ENCODE measurements at regions not wholly inside any gene's neighbourhood (a gene's known extent, or its start where the extent isn't known, plus 50 kb on each side); places are given as distances from the start of the nearest gene placed in this dataset.

DNA sequence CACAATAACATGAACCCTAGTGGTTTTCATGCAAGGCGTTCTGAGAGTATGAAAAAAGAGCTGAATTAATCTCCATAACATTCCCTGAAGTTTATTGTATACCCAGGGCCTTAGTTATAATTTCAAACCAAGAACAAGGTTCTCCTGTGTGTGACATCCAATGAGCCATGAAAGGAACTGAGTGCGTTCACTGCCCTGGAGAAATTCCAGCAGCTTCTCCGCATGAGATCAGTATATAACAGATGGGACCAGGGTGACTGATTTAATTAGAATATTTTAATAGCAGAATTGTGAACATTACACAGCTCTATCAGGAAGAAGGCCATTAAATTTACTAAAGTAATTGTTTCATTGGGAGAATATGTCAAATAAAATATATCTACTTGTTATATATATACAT, 1190.5 kb upstream of the SLC10A2 start:
- Mint-ChIP-seq H3K27me3 (no peaks in the 10 kb centered on the region), H3K27ac (no peak overlapping the region), H3K36me3 (ENCODE audit: low read depth) (no peaks in the 10 kb centered on the region), H3K9me3 (peaks cover 2% of the 10 kb centered on the region), H3K4me3 (no peak overlapping the region), H3K4me1 (ENCODE audit: low read depth) (no peaks in the 10 kb centered on the region)
- no peak for DNase-seq

- H3K27me3 Mint-ChIP-seq = no peaks in the 10 kb centered on the region
- no peaks in the 10 kb centered on the region for H3K36me3 Mint-ChIP-seq (ENCODE audit: low read depth)
- H3K4me1 Mint-ChIP-seq (ENCODE audit: low read depth) = no peaks in the 10 kb centered on the region
- peaks cover 2% of the 10 kb centered on the region for H3K9me3 Mint-ChIP-seq
- DNase-seq = no peak
- no peak overlapping the region for H3K27ac Mint-ChIP-seq
- no peak overlapping the region for H3K4me3 Mint-ChIP-seq
Observed at GRCh38 chr13:104253063-104253680, 1187.0 kb upstream of the SLC10A2 start.

DNA sequence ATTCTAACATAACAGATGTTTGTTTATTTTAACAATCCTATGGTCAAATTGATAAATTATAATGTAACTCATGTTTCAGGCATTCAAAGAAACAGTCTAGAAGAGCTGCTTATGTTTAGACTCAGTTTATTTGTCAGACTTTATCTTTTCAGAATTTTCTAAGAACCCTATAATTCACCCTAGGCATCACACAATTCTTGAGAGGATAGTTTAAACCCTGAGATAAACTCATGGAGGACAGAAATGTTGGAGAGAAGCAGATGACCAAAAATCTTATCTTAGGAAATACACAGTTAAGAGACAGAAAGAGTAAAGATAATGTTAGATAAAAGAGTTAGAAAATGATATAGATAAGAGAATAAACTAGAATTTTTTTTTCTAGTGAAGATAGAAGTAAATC, 1185.7 kb upstream of the SLC10A2 start:
- Mint-ChIP-seq H3K4me1 (ENCODE audit: low read depth) (no peaks in the 10 kb centered on the region), H3K36me3 (ENCODE audit: low read depth) (no peaks in the 10 kb centered on the region), H3K27me3 (no peaks in the 10 kb centered on the region), H3K9me3 (peaks cover 2% of the 10 kb centered on the region), H3K27ac (no peak overlapping the region), H3K4me3 (no peak overlapping the region)
- no peak for DNase-seq

- H3K9me3 Mint-ChIP-seq = peaks cover 4% of the 10 kb centered on the region
- no peak for DNase-seq
- H3K27ac Mint-ChIP-seq = no peak overlapping the region
- no peaks in the 10 kb centered on the region for H3K4me1 Mint-ChIP-seq (ENCODE audit: low read depth)
- no peak overlapping the region for H3K4me3 Mint-ChIP-seq
- no peaks in the 10 kb centered on the region for H3K36me3 Mint-ChIP-seq (ENCODE audit: low read depth)
- H3K27me3 Mint-ChIP-seq = no peaks in the 10 kb centered on the region
Observed at GRCh38 chr13:104246955-104247354, 1180.7 kb upstream of the SLC10A2 start.

GRCh38 chr13:104206450-104207044, 1140.3 kb upstream of the SLC10A2 start:
- Mint-ChIP-seq H3K36me3 (ENCODE audit: low read depth) (no peaks in the 10 kb centered on the region), H3K4me3 (no peak overlapping the region), H3K27ac (no peak overlapping the region), H3K27me3 (no peaks in the 10 kb centered on the region), H3K9me3 (peaks cover 5% of the 10 kb centered on the region), H3K4me1 (ENCODE audit: low read depth) (no peaks in the 10 kb centered on the region)
- DNase-seq = no peak

DNA sequence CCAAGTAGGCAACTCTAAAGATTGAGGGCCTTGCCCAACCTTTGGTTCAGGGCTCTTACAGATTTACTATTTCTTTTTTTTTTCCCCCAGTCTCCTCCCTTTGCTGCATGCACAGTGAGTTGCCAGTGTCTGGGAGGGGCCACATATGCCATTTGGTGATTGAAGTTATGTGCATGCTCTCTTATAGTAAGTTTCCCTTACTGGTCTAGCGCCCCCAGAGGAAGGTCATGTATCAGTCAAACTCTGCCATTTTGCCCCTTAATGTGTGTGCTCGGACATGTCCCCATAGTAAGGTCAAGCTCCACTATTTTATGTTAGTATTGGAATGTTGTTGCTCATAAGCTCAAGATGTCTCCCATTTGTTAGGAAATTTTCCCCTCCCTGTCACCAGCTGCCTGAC, 1138.0 kb upstream of the SLC10A2 start:
- H3K4me3 Mint-ChIP-seq = no peak overlapping the region
- H3K4me1 Mint-ChIP-seq (ENCODE audit: low read depth) = no peaks in the 10 kb centered on the region
- H3K27ac Mint-ChIP-seq = no peak overlapping the region
- H3K36me3 Mint-ChIP-seq (ENCODE audit: low read depth) = no peaks in the 10 kb centered on the region
- H3K9me3 Mint-ChIP-seq = peaks cover 5% of the 10 kb centered on the region
- H3K27me3 Mint-ChIP-seq = no peaks in the 10 kb centered on the region
- DNase-seq = no peak

DNA sequence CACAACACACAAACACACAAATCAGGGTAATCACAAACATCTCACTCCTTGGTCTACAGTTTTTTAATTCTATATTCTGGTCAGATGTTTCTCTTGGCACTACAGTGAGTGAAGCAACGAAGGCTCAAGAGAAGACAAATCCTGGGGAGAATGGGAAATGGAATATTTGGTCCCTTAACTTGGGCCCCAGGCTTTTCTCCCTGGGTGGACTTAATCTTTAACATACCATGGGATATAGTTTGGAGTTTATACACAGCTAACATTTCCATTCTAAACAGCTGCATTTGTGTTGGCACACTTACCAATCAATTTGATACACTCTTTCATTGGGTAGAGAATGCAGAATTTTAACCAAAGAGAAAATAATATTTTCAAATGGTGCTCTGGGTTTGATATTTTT, 1132.6 kb upstream of the SLC10A2 start:
- no peak for DNase-seq
- no peaks in the 10 kb centered on the region for H3K27me3 Mint-ChIP-seq
- no peak overlapping the region for H3K4me3 Mint-ChIP-seq
- H3K36me3 Mint-ChIP-seq (ENCODE audit: low read depth) = no peaks in the 10 kb centered on the region
- peaks cover 2% of the 10 kb centered on the region for H3K9me3 Mint-ChIP-seq
- no peak overlapping the region for H3K27ac Mint-ChIP-seq
- no peaks in the 10 kb centered on the region for H3K4me1 Mint-ChIP-seq (ENCODE audit: low read depth)

GRCh38 chr13:104196611-104197010, 1130.4 kb upstream of the SLC10A2 start:
- Mint-ChIP-seq H3K4me1 (ENCODE audit: low read depth) (no peaks in the 10 kb centered on the region), H3K27ac (no peak overlapping the region), H3K27me3 (no peaks in the 10 kb centered on the region), H3K36me3 (ENCODE audit: low read depth) (no peaks in the 10 kb centered on the region), H3K9me3 (peaks cover 7% of the 10 kb centered on the region), H3K4me3 (no peak overlapping the region)
- no peak for DNase-seq

DNA sequence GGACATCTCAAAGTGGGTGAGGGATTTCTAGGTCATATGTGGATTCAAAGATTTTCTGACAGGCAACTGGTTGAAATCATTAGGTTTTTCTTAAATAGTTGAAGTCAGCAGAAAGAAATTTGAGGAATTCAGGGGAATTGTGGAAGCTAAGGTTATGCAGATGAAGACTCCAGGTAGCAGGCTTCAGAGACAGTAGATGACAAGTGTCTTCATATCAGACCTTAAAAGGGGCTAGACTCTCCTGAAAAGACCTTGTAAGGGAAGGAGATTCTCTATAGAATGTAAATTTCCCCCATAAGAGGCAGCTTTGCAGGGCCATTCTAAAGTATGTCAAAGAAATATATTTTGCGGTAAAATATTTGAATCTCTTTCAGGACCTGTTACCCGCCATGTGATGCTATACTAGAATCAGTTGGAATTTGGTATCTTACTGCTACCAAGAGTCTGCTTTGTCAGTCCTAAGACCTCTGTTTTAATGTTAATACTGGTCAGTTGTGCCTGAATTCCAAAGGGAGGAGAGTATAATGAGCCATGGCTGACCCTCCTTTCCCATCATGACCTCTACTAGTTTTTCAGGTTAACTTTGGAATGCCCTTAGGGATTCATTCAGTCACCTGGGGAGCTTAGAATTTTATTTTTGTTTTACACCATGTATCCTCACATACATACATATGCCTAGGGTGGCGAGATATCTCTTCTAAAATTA, 1115.5 kb upstream of the SLC10A2 start:
- no peak for DNase-seq
- Mint-ChIP-seq H3K36me3 (ENCODE audit: low read depth) (no peaks in the 10 kb centered on the region), H3K4me3 (no peak overlapping the region), H3K9me3 (peaks cover 13% of the 10 kb centered on the region), H3K27ac (no peak overlapping the region), H3K27me3 (no peaks in the 10 kb centered on the region), H3K4me1 (ENCODE audit: low read depth) (no peaks in the 10 kb centered on the region)

- Mint-ChIP-seq H3K27ac (no peak overlapping the region), H3K4me3 (no peak overlapping the region), H3K9me3 (peaks cover 2% of the 10 kb centered on the region)
Observed at GRCh38 chr13:104170980-104171555, 1104.9 kb upstream of the SLC10A2 start.

GRCh38 chr13:104163866-104164630, 1097.8 kb upstream of the SLC10A2 start:
- Mint-ChIP-seq H3K27ac (no peak overlapping the region), H3K27me3 (no peaks in the 10 kb centered on the region), H3K36me3 (ENCODE audit: low read depth) (no peaks in the 10 kb centered on the region), H3K4me1 (ENCODE audit: low read depth) (no peaks in the 10 kb centered on the region), H3K4me3 (no peak overlapping the region), H3K9me3 (peaks cover 3% of the 10 kb centered on the region)
- no peak for DNase-seq

More at GRCh38 chr13:104170980-104171555, 1104.9 kb upstream of the SLC10A2 start:
- Mint-ChIP-seq H3K27me3 (no peaks in the 10 kb centered on the region), H3K36me3 (ENCODE audit: low read depth) (no peaks in the 10 kb centered on the region), H3K4me1 (ENCODE audit: low read depth) (no peaks in the 10 kb centered on the region)
- no peak for DNase-seq

DNA sequence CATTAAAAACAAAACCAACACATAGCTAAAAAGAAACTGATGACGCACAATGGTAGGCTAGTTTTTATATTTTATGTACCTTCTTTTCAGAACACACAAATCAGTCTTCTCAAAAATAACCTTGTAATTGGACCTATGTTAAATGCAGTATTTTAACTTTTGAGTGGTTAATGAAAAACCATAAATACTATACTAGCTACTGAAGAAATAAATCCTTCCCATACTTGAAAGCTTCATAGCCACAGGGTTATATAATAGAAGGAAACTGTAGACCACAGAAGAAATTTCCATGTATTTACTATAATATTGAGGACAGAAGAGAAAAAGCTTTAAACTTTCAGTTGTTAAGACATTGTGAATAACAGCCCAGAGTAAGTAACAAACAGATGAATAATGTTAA, 1094.3 kb upstream of the SLC10A2 start:
- Mint-ChIP-seq H3K4me3 (no peak overlapping the region), H3K36me3 (ENCODE audit: low read depth) (no peaks in the 10 kb centered on the region), H3K9me3 (peaks cover 1% of the 10 kb centered on the region), H3K4me1 (ENCODE audit: low read depth) (no peaks in the 10 kb centered on the region), H3K27me3 (no peaks in the 10 kb centered on the region), H3K27ac (no peak overlapping the region)
- DNase-seq = no peak

DNA sequence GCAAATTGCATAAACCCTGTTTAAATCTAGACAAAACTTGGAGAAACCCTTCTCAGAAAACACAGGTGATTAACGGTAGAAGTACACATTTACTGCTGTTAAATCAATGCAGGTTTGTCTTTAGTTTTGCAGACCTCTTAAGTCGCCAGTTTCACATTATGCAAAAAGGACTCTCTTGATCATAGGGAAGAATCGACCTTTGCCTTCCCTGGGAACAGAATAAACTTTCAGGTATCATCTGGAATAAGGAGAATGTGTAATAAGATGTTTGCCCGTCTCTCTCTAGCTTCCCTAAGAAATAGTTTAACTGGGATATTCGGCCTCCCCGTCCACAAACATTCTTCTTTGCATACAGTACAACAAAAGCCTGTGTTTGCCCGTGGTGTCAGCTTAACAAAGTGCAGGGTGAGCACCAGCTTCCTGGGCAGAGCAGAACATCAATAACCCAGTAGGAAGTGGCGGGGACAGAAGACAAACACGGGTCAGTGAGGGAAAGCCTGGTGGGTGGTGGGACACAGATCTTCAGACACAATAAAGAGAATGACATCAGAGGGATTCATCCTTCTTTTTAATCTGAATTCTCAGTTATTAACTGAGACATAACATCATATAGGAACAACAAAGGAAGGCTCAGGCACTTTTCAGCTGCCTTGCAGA, 1077.7 kb upstream of the SLC10A2 start:
- Mint-ChIP-seq H3K9me3 (peaks cover 4% of the 10 kb centered on the region), H3K27ac (no peak overlapping the region), H3K36me3 (ENCODE audit: low read depth) (no peaks in the 10 kb centered on the region), H3K4me1 (ENCODE audit: low read depth) (no peaks in the 10 kb centered on the region), H3K27me3 (no peaks in the 10 kb centered on the region), H3K4me3 (no peak overlapping the region)
- no peak for DNase-seq

GRCh38 chr13:104140552-104140951, 1074.3 kb upstream of the SLC10A2 start:
- Mint-ChIP-seq H3K27me3 (no peaks in the 10 kb centered on the region), H3K27ac (no peak overlapping the region), H3K36me3 (ENCODE audit: low read depth) (no peaks in the 10 kb centered on the region), H3K9me3 (peaks cover 2% of the 10 kb centered on the region), H3K4me1 (ENCODE audit: low read depth) (no peaks in the 10 kb centered on the region), H3K4me3 (no peak overlapping the region)
- no peak for DNase-seq

Measured in activated T-cell treated with anti-CD3 and anti-CD28 coated beads, Interleukin-2, amount 50 U/mL, for 24 hours (primary cell).